Putamen (tissue), 1 donor: ENCODE measurements at regions not wholly inside any gene's neighbourhood (a gene's known extent, or its start where the extent isn't known, plus 50 kb on each side); places are given as distances from the start of the nearest gene placed in this dataset.

ENCODE experiments used
- DNase-seq: peaks from one replicate; pipeline ENCODE4 v3.0.0-alpha.2; 2016; ENCODE audit warnings: low spot score

- no peak for DNase-seq
Observed at GRCh38 chr1:55679971-55680370, 464.8 kb upstream of the USP24 start.

- DNase-seq = no peak
Observed at GRCh38 chr1:55673416-55673815, 458.3 kb upstream of the USP24 start.

- peak; percentile 7 for DNase-seq
Observed at GRCh38 chr1:55670331-55671082, 455.3 kb upstream of the USP24 start.

- no peak for DNase-seq
Observed at GRCh38 chr1:55669293-55669692, 454.1 kb upstream of the USP24 start.

- DNase-seq = no peak
Observed at GRCh38 chr1:55662875-55663274, 447.7 kb upstream of the USP24 start.

GRCh38 chr1:55658917-55659316, 443.8 kb upstream of the USP24 start:
- DNase-seq = no peak

- DNase-seq = no peak
Observed at GRCh38 chr1:55654750-55655149, 439.6 kb upstream of the USP24 start.

GRCh38 chr1:55654171-55654570, 439.0 kb upstream of the USP24 start:
- no peak for DNase-seq

GRCh38 chr1:55650444-55650843, 435.3 kb upstream of the USP24 start:
- no peak for DNase-seq

GRCh38 chr1:55646181-55646580, 431.0 kb upstream of the USP24 start:
- DNase-seq = no peak

- DNase-seq = no peak
Observed at GRCh38 chr1:55645270-55645669, 430.1 kb upstream of the USP24 start.

- DNase-seq = no peak
Observed at GRCh38 chr1:55641947-55642346, 426.8 kb upstream of the USP24 start.

GRCh38 chr1:55640708-55641473, 425.7 kb upstream of the USP24 start:
- DNase-seq = peak; percentile 72

GRCh38 chr1:55639526-55639925, 424.4 kb upstream of the USP24 start:
- no peak for DNase-seq

GRCh38 chr1:55639051-55639450, 423.9 kb upstream of the USP24 start:
- DNase-seq = no peak

GRCh38 chr1:55636696-55637095, 421.5 kb upstream of the USP24 start:
- no peak for DNase-seq

- DNase-seq = no peak
Observed at GRCh38 chr1:55635856-55636255, 420.7 kb upstream of the USP24 start.

- DNase-seq = no peak
Observed at GRCh38 chr1:55634516-55634915, 419.4 kb upstream of the USP24 start.

- no peak for DNase-seq
Observed at GRCh38 chr1:55632906-55633305, 417.7 kb upstream of the USP24 start.

GRCh38 chr1:55632058-55632457, 416.9 kb upstream of the USP24 start:
- peak; percentile 61 for DNase-seq

- no peak for DNase-seq
Observed at GRCh38 chr1:55631509-55631908, 416.3 kb upstream of the USP24 start.

- DNase-seq = no peak
Observed at GRCh38 chr1:55626326-55626725, 411.2 kb upstream of the USP24 start.

GRCh38 chr1:55624766-55625165, 409.6 kb upstream of the USP24 start:
- no peak for DNase-seq

GRCh38 chr1:55623311-55623710, 408.1 kb upstream of the USP24 start:
- no peak for DNase-seq
